Memory B cell (primary cell): ENCODE measurements at regions not wholly inside any gene's neighbourhood (a gene's known extent, or its start where the extent isn't known, plus 50 kb on each side); places are given as distances from the start of the nearest gene placed in this dataset.

Experiments
- ATAC-seq: fragments of 150-1000 bp; cut with Tn5 transposase; 2 replicates; pipeline ENCODE4 v1.10.0; 2021; ENCODE audit warnings: low read depth, mild to moderate bottlenecking, moderate library complexity
- DNase-seq, 2 donors: peaks; one replicate each; pipeline ENCODE4 v3.0.0; 2022; ENCODE audit warnings: low spot score in 2 of 2
- H3K27ac Mint-ChIP-seq: one replicate; pipeline ENCODE4 v1.8.0; 2022; ENCODE audit warnings: mild to moderate bottlenecking, moderate library complexity, mixed read lengths
- H3K27me3 Mint-ChIP-seq: one replicate; pipeline ENCODE4 v1.8.0; 2022; ENCODE audit warnings: mixed read lengths
- H3K36me3 Mint-ChIP-seq: one replicate; pipeline ENCODE4 v1.8.0; 2022; ENCODE audit warnings: mild to moderate bottlenecking, mixed read lengths
- H3K4me1 Mint-ChIP-seq: one replicate; pipeline ENCODE4 v1.8.0; 2022; ENCODE audit warnings: mixed read lengths
- H3K4me3 Mint-ChIP-seq: one replicate; pipeline ENCODE4 v1.8.0; 2022; ENCODE audit warnings: mild to moderate bottlenecking, moderate library complexity, mixed read lengths
- H3K9me3 Mint-ChIP-seq: one replicate; pipeline ENCODE4 v1.8.0; 2022; ENCODE audit warnings: mixed read lengths

GRCh38 chr2:36266536-36267121 is 88.9 kb upstream of the CRIM1 start:
- Mint-ChIP-seq H3K27me3 (peaks cover 2% of the 10 kb centered on the region), H3K4me3 (no peak overlapping the region), H3K9me3 (peaks cover 8% of the 10 kb centered on the region), H3K36me3 (no peaks in the 10 kb centered on the region), H3K27ac (no peak overlapping the region), H3K4me1 (no peaks in the 10 kb centered on the region)
- ATAC-seq, result no peak
- no peak for DNase-seq

GRCh38 chr2:36262581-36262980 is 93.0 kb upstream of the CRIM1 start:
- H3K4me1 Mint-ChIP-seq, result no peaks in the 10 kb centered on the region
- H3K9me3 Mint-ChIP-seq, result peaks cover 10% of the 10 kb centered on the region
- H3K27me3 Mint-ChIP-seq, result peaks cover 7% of the 10 kb centered on the region
- no peak overlapping the region for H3K4me3 Mint-ChIP-seq
- no peak overlapping the region for H3K27ac Mint-ChIP-seq
- H3K36me3 Mint-ChIP-seq, result no peaks in the 10 kb centered on the region
- no peak for DNase-seq
- no peak for ATAC-seq

GRCh38 chr2:36255863-36256262 is 99.7 kb upstream of the CRIM1 start:
- Mint-ChIP-seq H3K4me1 (no peaks in the 10 kb centered on the region), H3K9me3 (peaks cover 2% of the 10 kb centered on the region), H3K4me3 (no peak overlapping the region), H3K36me3 (no peaks in the 10 kb centered on the region), H3K27me3 (peaks cover 10% of the 10 kb centered on the region), H3K27ac (no peak overlapping the region)
- DNase-seq (no peak), ATAC-seq (no peak)

- Mint-ChIP-seq H3K4me1 (no peaks in the 10 kb centered on the region), H3K9me3 (no peaks in the 10 kb centered on the region), H3K36me3 (no peaks in the 10 kb centered on the region), H3K27ac (no peak overlapping the region), H3K27me3 (peaks cover 5% of the 10 kb centered on the region), H3K4me3 (no peak overlapping the region)
- no peak for DNase-seq
- no peak for ATAC-seq
Measured at GRCh38 chr2:36253086-36253485, 102.5 kb upstream of the CRIM1 start.

GRCh38 chr2:36246320-36246990 is 109.1 kb upstream of the CRIM1 start:
- no peaks in the 10 kb centered on the region for H3K27me3 Mint-ChIP-seq
- no peaks in the 10 kb centered on the region for H3K9me3 Mint-ChIP-seq
- H3K27ac Mint-ChIP-seq, result no peak overlapping the region
- H3K4me3 Mint-ChIP-seq, result no peak overlapping the region
- ATAC-seq (no peak), DNase-seq (no peak)
- no peaks in the 10 kb centered on the region for H3K36me3 Mint-ChIP-seq
- peaks cover 7% of the 10 kb centered on the region for H3K4me1 Mint-ChIP-seq

- H3K36me3 Mint-ChIP-seq, result no peaks in the 10 kb centered on the region
- no peaks in the 10 kb centered on the region for H3K9me3 Mint-ChIP-seq
- no peaks in the 10 kb centered on the region for H3K27me3 Mint-ChIP-seq
- no peak overlapping the region for H3K4me3 Mint-ChIP-seq
- DNase-seq, result no peak
- H3K4me1 Mint-ChIP-seq, result peaks cover 9% of the 10 kb centered on the region
- ATAC-seq, result no peak
- H3K27ac Mint-ChIP-seq, result no peak overlapping the region
Measured at GRCh38 chr2:36245651-36246050, 109.9 kb upstream of the CRIM1 start.

DNA sequence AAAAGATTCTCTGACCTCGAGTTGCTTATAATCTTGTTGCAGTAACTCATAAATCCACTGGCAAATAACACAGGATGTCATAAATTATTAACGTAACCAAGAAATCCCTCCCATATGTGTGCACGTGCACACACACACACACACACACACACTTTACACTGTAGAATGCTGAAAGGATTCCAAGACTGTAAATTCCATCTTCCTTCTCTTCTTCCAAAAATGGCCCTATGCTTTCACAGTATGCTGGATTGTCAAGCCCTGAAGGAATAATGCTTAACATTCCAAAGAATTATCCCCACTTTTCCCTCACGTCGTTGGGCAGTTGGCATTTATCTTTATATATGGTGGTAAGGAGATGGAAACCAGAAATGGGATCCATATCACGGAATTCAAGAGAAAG is 117.5 kb upstream of the CRIM1 start:
- Mint-ChIP-seq H3K4me3 (no peak overlapping the region), H3K27ac (no peak overlapping the region), H3K4me1 (peaks cover 9% of the 10 kb centered on the region), H3K36me3 (no peaks in the 10 kb centered on the region), H3K9me3 (peaks cover 3% of the 10 kb centered on the region), H3K27me3 (peaks cover 8% of the 10 kb centered on the region)
- no peak for DNase-seq
- ATAC-seq, result no peak

GRCh38 chr2:36235882-36236281 is 119.7 kb upstream of the CRIM1 start:
- H3K9me3 Mint-ChIP-seq, result peaks cover 3% of the 10 kb centered on the region
- ATAC-seq (no peak), DNase-seq (no peak)
- no peak overlapping the region for H3K4me3 Mint-ChIP-seq
- peaks cover 8% of the 10 kb centered on the region for H3K27me3 Mint-ChIP-seq
- no peaks in the 10 kb centered on the region for H3K36me3 Mint-ChIP-seq
- peaks cover 7% of the 10 kb centered on the region for H3K4me1 Mint-ChIP-seq
- no peak overlapping the region for H3K27ac Mint-ChIP-seq

GRCh38 chr2:36235426-36235825 is 120.2 kb upstream of the CRIM1 start:
- Mint-ChIP-seq H3K27ac (no peak overlapping the region), H3K4me3 (no peak overlapping the region), H3K4me1 (peaks cover 6% of the 10 kb centered on the region), H3K27me3 (peaks cover 8% of the 10 kb centered on the region), H3K36me3 (no peaks in the 10 kb centered on the region), H3K9me3 (peaks cover 3% of the 10 kb centered on the region)
- DNase-seq (no peak), ATAC-seq (no peak)

DNA sequence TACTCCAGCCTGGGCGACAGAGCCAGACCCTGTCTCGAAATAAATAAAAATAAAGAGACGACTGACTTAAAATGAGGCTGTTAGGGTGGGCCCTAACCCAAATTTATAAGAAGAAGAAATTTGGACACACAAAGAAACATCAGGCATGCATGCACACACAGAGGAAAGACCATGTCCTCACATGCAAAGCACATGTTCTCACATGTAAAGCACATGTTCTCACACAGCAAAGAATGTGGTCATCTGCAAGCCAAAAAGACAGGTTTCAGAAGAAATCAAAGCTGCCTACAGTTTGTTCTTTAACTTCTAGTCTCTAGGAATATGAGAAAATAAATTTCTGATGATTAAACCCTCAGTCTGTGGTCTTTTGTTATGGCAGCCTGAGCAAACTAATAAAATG is 132.3 kb upstream of the CRIM1 start:
- Mint-ChIP-seq H3K36me3 (no peaks in the 10 kb centered on the region), H3K4me1 (no peaks in the 10 kb centered on the region), H3K9me3 (peaks cover under 1% of the 10 kb centered on the region), H3K27ac (no peak overlapping the region), H3K4me3 (no peak overlapping the region), H3K27me3 (no peaks in the 10 kb centered on the region)
- ATAC-seq, result no peak
- DNase-seq, result no peak

DNA sequence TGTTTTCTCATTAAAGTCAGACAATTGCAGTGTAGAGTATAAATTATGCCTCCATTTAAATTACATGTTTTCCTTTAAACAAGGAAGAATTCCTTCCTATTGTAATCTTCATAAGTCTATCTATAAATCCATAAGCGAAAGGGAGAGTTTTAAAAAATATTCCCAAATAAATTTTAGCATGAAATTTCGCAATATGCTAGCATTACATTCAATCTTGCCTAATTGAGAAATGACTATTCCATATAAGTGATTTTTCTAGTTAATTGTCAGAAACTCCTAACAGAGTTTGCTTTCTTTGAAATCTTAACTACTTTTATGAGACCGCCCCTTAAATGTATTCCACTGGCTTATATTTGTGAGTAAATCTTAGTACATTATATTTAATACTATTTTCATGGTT is 133.1 kb upstream of the CRIM1 start:
- H3K4me3 Mint-ChIP-seq, result no peak overlapping the region
- H3K9me3 Mint-ChIP-seq, result peaks cover 2% of the 10 kb centered on the region
- no peak overlapping the region for H3K27ac Mint-ChIP-seq
- ATAC-seq (no peak), DNase-seq (no peak)
- H3K36me3 Mint-ChIP-seq, result no peaks in the 10 kb centered on the region
- no peaks in the 10 kb centered on the region for H3K4me1 Mint-ChIP-seq
- H3K27me3 Mint-ChIP-seq, result no peaks in the 10 kb centered on the region

- Mint-ChIP-seq H3K4me3 (no peak overlapping the region), H3K4me1 (no peaks in the 10 kb centered on the region), H3K9me3 (peaks cover 5% of the 10 kb centered on the region), H3K27me3 (peaks cover 1% of the 10 kb centered on the region), H3K36me3 (no peaks in the 10 kb centered on the region), H3K27ac (no peak overlapping the region)
- DNase-seq (no peak), ATAC-seq (no peak)
Measured at GRCh38 chr2:36214691-36215090, 140.9 kb upstream of the CRIM1 start.

DNA sequence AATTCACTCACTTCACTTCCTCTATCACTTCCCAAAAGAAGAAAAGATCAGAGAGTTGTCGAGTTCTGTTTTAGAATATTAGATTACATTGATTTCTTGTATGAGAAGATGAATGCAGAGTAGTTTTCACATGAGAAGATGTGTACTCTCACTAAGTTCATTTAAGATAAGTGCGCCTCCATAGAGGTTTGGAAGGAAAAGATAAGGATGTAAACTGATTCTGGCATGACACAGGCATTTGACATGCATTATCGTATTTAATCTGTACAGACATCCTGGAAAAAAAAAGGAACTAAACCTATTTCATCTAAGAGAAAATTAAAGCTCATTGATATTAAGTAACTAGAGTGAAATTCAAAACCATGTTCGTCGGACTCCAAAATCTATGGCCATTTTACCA is 152.2 kb upstream of the CRIM1 start:
- H3K4me1 Mint-ChIP-seq, result no peaks in the 10 kb centered on the region
- H3K27me3 Mint-ChIP-seq, result no peaks in the 10 kb centered on the region
- H3K4me3 Mint-ChIP-seq, result no peak overlapping the region
- H3K27ac Mint-ChIP-seq, result no peak overlapping the region
- no peak for DNase-seq
- no peak for ATAC-seq
- peaks cover 13% of the 10 kb centered on the region for H3K9me3 Mint-ChIP-seq
- no peaks in the 10 kb centered on the region for H3K36me3 Mint-ChIP-seq

DNA sequence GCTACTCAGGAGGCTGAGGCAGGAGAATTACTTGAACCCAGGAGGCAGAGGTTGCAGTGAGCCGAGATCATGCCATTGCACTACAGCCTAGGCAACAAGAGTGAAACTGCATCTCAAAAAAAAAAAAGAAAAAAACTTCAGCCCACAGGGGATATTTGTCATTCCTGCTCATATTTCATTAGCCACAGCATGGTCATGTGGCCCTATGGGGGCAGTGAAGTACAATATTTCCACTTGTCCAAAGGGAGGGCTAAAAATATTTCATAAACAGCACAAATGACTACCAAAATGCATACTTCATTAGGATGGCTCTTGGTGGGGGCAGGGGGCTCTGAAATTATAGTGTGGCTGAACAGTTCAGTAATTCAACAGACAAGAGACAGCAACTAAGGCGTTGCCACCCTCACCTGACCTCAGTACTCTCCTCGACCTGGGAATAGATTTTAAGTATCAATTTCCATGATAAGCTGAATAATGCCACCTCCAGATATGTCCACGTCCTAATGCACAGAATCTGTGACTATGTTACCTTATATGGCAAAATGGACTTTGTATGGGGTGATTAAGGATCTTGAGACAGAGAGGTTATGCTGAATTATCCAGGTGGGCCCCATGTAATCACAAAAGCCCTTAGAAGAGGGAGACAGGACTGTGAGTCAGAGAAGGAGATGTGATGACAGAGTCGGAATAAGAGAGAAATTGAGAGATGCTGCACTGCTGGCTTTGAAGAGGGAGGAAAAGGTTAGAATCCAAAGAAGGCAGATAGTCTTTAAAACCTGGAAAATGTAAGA is 158.2 kb upstream of the CRIM1 start:
- H3K27me3 Mint-ChIP-seq, result no peaks in the 10 kb centered on the region
- no peak for ATAC-seq
- H3K36me3 Mint-ChIP-seq, result no peaks in the 10 kb centered on the region
- DNase-seq, result no peak
- no peak overlapping the region for H3K27ac Mint-ChIP-seq
- peaks cover 9% of the 10 kb centered on the region for H3K9me3 Mint-ChIP-seq
- no peaks in the 10 kb centered on the region for H3K4me1 Mint-ChIP-seq
- no peak overlapping the region for H3K4me3 Mint-ChIP-seq
